Cardiac muscle cell (in vitro differentiated cells and primary cell): ENCODE measurements at regions not wholly inside any gene's neighbourhood (a gene's known extent, or its start where the extent isn't known, plus 50 kb on each side); places are given as distances from the start of the nearest gene placed in this dataset.
A peak's percentile ranks its signal among the peaks of the same experiment; 100 is the strongest.

Source experiments
- DNase-seq, 2 donors: peaks; one replicate each; pipeline versions ENCODE4 v3.0.0 to v3.0.0-alpha.2; 2010 to 2017; ENCODE audit warnings: low read depth in 1 of 2, low spot score in 1 of 2
- H3K27ac ChIP-seq: fragments of 200-600 bp; sonication (generic); 2 replicates; pipeline ENCODE4 v1.5.1; 2016
- H3K27me3 ChIP-seq: fragments of 200-600 bp; sonication (generic); 2 replicates; pipeline ENCODE4 v1.6.0; 2016; ENCODE audit warnings: control low read depth
- H3K36me3 ChIP-seq: fragments of 200-600 bp; sonication (generic); 2 replicates; pipeline ENCODE4 v1.5.1; 2016; ENCODE audit warnings: control low read depth
- H3K4me1 ChIP-seq: fragments of 200-600 bp; sonication (generic); 2 replicates; pipeline ENCODE4 v1.8.1; 2017; ENCODE audit warnings: low read depth, mild to moderate bottlenecking, mixed run types
- H3K4me3 ChIP-seq: fragments of 200-600 bp; sonication (generic); 2 replicates; pipeline ENCODE4 v1.5.1; 2016; ENCODE audit warnings: mild to moderate bottlenecking
- H3K9me3 ChIP-seq: fragments of 200-600 bp; sonication (generic); 2 replicates; pipeline ENCODE4 v1.5.1; 2017; ENCODE audit warnings: low read depth, mild to moderate bottlenecking, control low read depth
- TF ChIP-seq, protein P1 (sequence below): IDR thresholded peaks from 2 replicates; pipeline ENCODE4 v1.5.1; 2012; ENCODE audit warnings: low read depth, mild to moderate bottlenecking, low read length

DNA sequence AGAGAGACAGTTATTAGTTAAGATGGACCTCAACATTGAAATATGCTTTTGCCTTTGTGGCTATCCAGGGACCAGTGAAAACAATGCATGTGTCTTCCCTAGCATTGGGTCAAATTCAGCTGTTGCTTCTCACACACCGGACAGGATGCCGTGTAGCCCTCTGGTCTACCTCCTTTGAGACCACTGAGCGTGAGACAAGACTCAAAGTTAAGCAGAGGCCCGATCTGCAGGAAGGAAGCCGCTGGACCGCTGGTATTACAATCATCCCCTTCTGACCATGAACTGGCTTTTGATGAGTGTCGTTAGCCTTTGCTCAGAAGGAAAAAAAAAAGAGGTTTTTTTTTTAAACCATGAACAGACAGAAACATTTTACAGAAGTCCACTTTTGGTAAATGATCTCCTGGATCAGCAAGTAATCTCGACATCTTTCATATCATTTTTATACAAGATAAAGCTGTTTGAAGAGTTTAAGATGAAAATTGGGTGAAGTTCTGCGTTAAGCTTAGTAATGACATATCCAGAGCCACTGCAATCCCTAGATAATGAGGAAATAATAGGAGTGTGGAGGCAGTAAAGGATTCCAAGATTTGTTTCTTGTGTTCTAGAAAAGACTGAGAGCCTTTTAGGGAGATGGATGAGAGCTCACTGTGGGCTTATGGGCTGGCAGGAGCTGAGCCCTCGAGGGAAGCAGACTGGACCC lies 622.8 kb downstream of the QKI start:
- H3K27me3 ChIP-seq = no peaks in the 10 kb centered on the region
- TF ChIP-seq, protein P1, sequence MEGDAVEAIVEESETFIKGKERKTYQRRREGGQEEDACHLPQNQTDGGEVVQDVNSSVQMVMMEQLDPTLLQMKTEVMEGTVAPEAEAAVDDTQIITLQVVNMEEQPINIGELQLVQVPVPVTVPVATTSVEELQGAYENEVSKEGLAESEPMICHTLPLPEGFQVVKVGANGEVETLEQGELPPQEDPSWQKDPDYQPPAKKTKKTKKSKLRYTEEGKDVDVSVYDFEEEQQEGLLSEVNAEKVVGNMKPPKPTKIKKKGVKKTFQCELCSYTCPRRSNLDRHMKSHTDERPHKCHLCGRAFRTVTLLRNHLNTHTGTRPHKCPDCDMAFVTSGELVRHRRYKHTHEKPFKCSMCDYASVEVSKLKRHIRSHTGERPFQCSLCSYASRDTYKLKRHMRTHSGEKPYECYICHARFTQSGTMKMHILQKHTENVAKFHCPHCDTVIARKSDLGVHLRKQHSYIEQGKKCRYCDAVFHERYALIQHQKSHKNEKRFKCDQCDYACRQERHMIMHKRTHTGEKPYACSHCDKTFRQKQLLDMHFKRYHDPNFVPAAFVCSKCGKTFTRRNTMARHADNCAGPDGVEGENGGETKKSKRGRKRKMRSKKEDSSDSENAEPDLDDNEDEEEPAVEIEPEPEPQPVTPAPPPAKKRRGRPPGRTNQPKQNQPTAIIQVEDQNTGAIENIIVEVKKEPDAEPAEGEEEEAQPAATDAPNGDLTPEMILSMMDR = no peak
- DNase-seq = no peak
- no peak overlapping the region for H3K4me3 ChIP-seq
- no peaks in the 10 kb centered on the region for H3K9me3 ChIP-seq
- no peaks in the 10 kb centered on the region for H3K36me3 ChIP-seq
- no peak overlapping the region for H3K27ac ChIP-seq
- H3K4me1 ChIP-seq = no peaks in the 10 kb centered on the region

DNA sequence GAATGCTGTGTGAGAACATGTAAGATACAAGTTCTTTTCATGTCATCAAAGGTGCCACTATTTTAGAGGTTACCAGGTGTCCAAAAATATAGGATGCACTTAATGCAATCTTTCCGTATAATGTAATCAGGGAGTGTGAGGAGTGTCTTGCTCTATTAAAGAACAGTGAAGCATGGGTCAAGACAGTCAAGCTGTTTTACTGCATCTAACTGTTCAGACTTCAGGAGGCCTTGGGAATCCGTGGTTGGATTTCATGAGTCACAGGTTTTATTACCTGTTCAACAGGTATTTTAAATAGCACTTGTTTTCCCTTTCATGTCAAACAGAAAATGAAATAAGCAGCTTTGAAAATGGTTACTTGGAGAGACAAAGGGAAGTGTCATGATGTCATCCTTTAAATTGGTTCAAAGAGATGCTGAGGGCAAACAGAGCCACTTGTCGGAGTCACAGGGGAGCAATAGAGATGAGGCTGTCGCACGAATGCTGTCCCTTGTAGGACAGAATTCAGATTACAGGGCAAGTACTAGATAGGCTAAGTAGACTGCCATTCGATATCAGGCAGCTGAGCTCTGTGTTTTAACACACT lies 621.5 kb downstream of the QKI start:
- H3K4me3 ChIP-seq = no peak overlapping the region
- H3K27ac ChIP-seq = peak overlapping the region; percentile 10
- TF ChIP-seq, protein P1 = no peak
- no peaks in the 10 kb centered on the region for H3K27me3 ChIP-seq
- H3K9me3 ChIP-seq = no peaks in the 10 kb centered on the region
- no peaks in the 10 kb centered on the region for H3K4me1 ChIP-seq
- DNase-seq = no peak
- H3K36me3 ChIP-seq = no peaks in the 10 kb centered on the region

- DNase-seq = no peak
- Histone ChIP-seq H3K4me1 (no peaks in the 10 kb centered on the region), H3K27me3 (no peaks in the 10 kb centered on the region), H3K27ac (no peak overlapping the region), H3K36me3 (no peaks in the 10 kb centered on the region), H3K9me3 (no peaks in the 10 kb centered on the region), H3K4me3 (no peak overlapping the region)
- TF ChIP-seq, protein P1 = no peak
Observed at GRCh38 chr6:164034602-164035140, 620.2 kb downstream of the QKI start.

- no peaks in the 10 kb centered on the region for H3K9me3 ChIP-seq
- no peak for DNase-seq
- no peaks in the 10 kb centered on the region for H3K27me3 ChIP-seq
- no peak overlapping the region for H3K4me3 ChIP-seq
- H3K4me1 ChIP-seq = peaks cover 3% of the 10 kb centered on the region
- no peak overlapping the region for H3K27ac ChIP-seq
- TF ChIP-seq, protein P1 = no peak
- H3K36me3 ChIP-seq = no peaks in the 10 kb centered on the region
Observed at GRCh38 chr6:164025180-164025579, 610.7 kb downstream of the QKI start.

DNA sequence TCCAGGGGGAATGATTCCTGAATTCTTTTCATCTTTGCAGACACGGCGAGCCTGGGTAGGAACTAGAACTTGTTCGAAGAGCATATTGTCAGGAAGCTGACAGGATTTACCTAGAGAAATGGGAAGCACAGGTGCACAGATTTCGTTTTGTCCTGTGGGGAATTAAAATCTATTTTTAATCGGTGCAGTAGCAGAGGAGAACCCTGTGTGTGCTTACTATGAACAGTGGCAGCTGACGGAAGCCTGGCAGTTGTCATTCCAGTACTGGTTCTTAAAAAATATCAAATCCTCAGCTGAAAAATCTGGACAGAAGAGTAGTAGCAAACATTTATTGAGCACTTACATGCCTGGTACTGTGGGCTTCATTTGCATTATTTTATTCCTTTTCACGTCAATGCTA lies 609.0 kb downstream of the QKI start:
- TF ChIP-seq, protein P1 = no peak
- DNase-seq = no peak
- Histone ChIP-seq H3K27ac (no peak overlapping the region), H3K27me3 (no peaks in the 10 kb centered on the region), H3K4me1 (peaks cover 3% of the 10 kb centered on the region), H3K4me3 (no peak overlapping the region), H3K9me3 (no peaks in the 10 kb centered on the region), H3K36me3 (no peaks in the 10 kb centered on the region)
